Skeletal muscle cell (primary cell): ENCODE measurements at regions not wholly inside any gene's neighbourhood (a gene's known extent, or its start where the extent isn't known, plus 50 kb on each side); places are given as distances from the start of the nearest gene placed in this dataset.
"Not testable (repeated sequence)": the region's sequence is repeated elsewhere in the genome, so short reads cannot be mapped to it uniquely, and the experiment has no call there.

Experiments
- DNase-seq: peaks from one replicate; pipeline ENCODE4 v3.0.0-alpha.2; 2010; ENCODE audit warnings: low read depth
- H3K4me3 ChIP-seq: 2 replicates; pipeline ENCODE4 v1.5.1; 2011; ENCODE audit warnings: low read depth, mild to moderate bottlenecking, control low read depth, low read length, moderate library complexity

DNA sequence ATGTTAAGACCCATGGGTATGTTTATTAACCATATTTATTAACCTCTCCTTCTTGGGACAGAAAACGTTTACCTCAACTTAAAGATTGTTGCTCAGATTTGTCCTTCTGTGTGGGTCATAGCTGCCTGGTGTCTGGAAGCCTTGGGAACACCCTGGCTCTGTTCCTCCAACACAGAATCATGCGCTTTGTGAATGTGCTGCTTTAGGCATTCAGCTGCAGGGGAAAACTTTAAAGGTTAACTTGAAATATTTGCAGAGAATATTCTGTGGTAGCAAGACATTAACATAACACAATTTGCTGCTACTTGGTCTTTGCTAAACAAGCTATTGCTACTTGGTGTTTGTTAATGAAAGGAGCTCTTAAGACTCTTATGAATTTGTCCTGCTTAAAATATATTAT lies 50.5 kb upstream of the THOC3 start:
- DNase-seq, H3K4me3 ChIP-seq: not testable (repeated sequence)

DNA sequence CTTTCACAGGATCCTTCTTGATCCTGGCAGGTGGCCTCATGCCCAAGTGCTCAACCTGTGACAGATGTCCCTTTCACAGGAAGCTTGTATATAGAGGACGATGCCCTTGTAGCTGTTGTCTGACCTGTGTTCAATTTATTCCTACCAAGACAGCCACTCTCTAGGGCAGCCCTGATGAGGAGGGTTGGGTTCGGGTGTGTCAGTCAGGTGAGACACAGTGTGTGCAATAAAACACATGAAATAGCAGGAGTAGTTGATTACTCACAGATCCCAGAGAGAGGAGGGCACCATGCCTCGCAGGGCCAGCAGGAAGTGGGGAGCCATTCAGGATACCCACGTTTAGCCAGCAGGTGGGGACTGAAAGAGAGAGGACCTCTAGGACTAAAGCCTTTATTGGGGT lies 52.7 kb upstream of the THOC3 start:
- DNase-seq, H3K4me3 ChIP-seq: not testable (repeated sequence)

DNA sequence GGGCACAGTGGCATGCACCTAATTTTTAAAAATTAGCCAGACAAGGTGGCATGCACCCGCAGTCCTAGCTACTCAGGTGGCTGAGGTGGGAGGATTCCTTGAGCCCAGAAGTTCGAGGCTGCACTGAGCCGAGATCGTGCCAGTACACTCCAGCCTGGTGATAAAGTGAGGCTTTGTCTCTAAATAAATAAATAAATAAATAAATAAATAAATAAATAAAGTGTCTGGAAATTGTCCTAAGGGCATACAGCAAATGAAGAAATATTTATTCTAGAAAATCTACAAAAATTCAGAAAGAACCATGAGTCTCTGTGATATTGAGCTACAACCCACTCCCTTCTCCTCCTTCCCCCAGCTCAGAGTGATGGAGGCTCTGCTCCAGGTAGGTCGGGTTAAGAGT lies 55.4 kb upstream of the THOC3 start:
- DNase-seq, H3K4me3 ChIP-seq: not testable (repeated sequence)

DNA sequence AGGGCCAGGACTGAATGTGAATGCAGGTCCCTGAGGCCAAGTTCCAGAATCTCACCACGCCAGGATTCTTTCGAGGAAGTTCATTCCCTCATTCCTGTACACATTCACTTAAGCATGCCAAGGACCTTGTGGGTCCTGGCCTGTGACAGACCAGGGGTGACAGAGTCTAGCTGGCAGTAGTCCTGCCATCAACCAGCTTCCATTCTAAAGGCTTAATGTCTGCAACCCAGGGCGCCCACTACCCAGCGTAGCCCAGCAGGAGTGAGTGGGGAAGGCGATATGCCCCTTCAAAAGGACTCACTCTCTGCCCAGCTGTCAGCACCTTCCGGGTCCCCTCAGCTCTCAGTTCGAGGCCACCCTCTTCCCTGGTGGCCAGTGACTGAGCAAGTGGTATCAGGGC lies 61.3 kb upstream of the THOC3 start:
- DNase-seq, H3K4me3 ChIP-seq: not testable (repeated sequence)

DNA sequence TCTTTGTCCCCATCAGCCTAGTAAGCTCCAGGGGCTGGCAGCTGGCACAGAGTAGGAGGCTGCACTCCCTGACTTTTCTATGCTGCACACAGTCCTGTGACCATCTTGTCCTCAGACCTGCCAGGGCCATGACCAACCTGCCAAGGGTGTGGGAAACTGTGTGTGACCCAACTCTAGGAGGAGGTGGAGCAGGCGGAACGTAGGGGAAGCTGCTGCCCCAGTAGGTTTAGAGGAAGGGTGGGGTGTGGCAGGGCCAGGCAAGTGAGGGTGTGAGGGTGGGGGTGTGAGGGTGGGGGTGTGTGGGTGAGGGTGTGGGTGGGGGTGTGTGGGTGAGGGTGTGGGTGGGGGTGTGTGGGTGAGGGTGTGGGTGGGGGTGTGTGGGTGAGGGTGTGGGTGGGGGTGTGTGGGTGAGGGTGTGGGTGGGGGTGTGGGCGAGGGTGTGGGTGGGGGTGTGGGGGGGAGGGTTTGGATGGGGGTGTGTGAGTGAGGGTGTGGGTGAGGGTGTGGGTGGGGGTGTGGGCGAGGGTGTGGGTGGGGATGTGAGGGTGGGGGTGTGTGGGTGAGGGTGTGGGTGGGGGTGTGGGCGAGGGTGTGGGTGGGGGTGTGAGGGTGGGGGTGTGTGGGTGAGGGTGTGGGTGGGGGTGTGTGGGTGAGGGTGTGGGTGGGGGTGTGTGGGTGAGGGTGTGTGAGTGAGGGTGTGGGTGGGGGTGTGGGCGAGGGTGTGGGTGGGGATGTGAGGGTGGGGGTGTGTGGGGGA lies 62.4 kb upstream of the THOC3 start:
- not testable (repeated sequence) for H3K4me3 ChIP-seq, DNase-seq

DNA sequence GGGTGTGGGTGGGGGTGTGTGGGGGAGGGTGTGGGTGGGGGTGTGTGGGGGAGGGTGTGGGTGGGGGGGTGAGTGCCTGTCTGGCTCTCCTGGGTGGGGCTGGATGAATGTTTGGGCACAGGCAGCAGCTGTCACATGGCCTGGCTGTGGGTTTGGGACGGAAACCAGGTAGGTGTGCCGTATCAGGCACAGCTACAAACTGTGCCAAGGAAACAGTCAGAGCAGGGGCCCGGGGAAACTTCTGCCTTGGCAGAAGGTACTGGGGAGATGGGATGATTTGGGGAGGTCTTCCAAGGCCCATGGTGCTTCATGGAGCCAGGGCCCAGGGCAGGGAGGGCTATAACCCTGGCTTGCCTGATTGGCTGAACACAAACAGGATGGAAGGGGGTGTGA lies 63.0 kb upstream of the THOC3 start:
- not testable (repeated sequence) for DNase-seq, H3K4me3 ChIP-seq

DNA sequence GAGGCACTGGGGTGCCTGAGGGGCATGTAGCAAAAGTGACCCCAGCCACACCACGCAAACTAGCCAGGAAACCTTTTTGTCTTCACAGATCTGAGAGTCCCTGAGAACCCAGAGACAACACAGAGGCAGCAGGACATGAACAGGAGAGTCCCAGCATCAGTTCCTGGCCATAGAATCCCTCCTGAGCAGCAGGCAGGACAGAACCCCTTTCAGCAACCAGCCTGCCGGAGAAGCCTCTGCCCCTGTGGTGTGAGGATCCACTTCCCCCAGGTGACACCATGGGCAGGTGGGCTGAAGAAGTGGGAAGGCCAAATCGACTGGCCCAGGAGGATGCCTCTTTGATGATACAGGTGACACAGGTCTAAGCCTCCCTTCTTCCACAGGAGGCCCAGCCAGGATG lies 65.1 kb upstream of the THOC3 start:
- not testable (repeated sequence) for H3K4me3 ChIP-seq, DNase-seq

DNA sequence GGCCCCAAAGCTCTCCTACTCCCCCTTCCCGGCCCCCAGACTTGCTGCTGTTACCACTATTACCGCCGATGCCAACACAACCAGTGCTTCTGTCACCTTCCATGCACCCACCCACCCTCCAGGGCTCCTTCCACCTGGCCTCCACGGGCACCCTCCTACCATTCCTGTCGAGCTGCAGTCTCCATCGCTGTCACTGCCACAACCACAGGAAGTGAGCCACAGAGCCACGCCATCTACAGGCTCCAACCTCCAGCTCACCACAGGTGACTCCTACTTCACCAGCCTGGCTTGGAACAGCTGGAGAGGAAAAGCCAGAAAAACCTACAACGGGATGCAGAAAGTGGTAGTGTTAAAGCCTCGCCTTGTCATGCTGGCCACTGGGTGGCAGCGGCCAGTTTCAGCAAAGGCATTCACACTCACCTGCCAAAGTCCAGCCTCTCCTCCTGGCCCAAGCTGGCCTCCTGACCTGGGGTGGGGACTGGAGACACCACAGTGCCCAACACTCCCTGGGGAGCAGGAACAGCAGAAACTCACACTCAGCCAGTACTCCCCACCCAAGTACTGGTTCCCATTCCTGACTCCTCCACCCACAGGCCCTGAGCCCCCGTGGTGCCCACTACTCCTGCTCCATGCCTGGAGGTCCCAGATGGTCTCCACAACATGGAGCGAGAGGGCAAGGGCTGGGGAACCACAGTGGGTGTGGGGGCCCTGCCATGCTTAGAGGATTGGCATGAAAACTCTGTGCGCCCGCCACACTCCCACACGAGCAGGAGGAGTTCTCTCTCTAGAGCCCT lies 66.5 kb upstream of the THOC3 start:
- H3K4me3 ChIP-seq, DNase-seq: not testable (repeated sequence)

DNA sequence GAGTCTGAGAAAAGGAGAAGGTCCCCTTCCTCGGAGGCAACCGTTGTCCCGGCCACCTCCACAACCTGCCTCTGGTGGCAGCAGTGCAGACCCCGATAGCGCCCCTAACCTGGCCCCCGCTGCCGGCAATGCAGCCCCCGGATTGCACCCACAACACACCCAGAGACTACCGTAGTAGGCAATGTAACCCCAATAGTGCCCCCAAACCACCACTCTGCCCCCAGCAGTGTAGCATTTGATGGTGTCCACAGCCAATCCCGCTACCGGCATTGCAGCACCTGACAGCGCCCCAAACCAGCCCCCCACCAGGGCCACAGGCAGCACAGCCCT lies 67.1 kb upstream of the THOC3 start:
- not testable (repeated sequence) for H3K4me3 ChIP-seq, DNase-seq

DNA sequence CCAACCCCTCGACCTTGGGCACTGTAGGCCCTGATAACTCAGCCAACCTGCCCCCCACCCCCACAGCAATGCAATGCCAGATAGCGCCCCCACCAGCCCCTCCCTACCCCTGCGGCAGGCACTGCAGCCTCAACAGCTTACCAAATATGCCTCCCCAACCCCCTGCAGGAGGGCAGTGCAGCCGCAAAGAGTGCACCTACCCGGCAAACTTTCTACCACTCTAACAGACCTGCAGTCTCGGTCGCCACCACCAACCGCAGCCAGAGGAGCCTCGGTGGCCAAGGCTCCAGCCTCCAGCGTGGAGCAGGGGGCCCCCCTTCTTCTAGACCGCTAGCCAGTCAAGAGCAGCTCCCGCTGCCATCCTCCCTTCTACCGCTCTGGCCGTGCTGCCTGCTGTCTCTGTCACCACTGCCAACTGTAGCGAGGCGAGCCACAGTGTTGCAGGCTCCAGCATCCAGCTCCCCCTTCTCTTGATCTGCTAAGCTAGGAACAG lies 67.7 kb upstream of the THOC3 start:
- DNase-seq, H3K4me3 ChIP-seq: not testable (repeated sequence)

DNA sequence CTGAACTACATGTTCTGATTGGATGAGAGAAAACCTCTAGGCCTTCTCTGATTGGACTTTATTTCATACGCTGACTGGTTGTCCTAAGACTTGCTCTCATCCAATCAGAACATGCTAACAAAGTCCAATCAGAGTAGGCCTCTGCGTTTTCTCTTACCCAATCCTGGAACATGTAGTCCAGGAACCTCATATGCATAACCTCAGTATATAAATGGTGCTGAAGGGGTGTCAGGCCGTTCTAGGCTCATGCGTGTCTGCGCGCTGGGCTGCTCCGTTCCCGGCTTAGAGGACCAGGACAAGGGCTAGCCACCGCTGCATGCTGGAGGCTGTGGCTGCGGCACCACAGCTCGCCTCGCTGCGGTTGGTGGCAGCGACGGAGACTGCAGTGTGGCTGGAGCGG lies 68.3 kb upstream of the THOC3 start:
- H3K4me3 ChIP-seq, DNase-seq: not testable (repeated sequence)

DNA sequence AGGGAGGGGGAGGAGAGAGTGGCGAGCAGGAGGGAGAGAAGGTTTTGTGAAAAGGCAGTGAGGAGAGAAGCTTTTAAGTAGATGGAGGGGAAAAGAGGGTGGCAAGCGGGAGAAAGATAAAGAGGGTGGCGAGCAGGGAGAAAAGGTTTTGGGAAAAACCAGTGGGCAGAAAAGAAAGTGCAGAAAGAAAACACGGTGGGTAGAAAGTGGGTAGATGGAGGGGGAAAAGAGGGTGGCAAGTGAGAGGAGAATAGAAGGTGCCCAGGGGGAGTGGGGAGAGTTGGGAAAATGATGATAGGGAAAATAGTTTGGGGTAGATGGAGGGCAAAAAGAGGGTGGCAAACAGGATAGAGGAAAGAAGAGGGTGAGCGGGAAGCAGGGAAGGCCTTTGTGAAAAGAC lies 69.1 kb upstream of the THOC3 start:
- H3K4me3 ChIP-seq, DNase-seq: not testable (repeated sequence)

DNA sequence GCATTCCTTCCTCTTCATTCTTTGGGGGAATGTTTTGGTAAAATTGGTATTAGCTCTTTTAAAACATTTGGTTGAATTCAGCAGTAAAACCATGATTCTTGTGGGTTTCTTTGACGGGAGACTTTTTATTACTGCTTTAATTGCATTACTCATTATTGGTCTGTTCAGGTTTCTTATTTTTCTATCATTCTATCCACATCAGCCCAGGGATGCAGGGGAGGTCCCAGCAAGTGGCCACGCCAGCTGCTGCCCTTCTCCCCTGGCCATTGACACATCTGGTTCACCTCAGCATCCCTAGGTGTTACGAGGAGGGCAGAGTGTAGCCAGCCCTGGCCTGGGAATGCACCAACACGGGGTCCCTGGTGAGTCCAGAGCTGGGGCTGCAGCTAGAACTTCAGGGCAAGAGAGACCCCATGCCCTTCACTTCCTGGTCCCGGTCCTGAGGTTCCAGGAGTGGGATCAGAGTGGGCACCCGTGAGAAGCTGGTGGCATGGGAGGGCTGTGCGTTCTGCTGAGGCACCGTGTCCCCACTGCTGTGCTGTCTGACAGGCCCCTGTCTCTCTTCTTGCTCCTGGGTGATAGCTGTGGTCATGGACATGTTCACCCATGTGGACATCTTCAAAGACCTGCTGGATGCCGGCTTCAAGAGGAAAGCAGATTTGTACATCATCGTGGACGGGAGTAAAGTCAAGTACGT lies 72.1 kb upstream of the THOC3 start:
- H3K4me3 ChIP-seq, DNase-seq: not testable (repeated sequence)

DNA sequence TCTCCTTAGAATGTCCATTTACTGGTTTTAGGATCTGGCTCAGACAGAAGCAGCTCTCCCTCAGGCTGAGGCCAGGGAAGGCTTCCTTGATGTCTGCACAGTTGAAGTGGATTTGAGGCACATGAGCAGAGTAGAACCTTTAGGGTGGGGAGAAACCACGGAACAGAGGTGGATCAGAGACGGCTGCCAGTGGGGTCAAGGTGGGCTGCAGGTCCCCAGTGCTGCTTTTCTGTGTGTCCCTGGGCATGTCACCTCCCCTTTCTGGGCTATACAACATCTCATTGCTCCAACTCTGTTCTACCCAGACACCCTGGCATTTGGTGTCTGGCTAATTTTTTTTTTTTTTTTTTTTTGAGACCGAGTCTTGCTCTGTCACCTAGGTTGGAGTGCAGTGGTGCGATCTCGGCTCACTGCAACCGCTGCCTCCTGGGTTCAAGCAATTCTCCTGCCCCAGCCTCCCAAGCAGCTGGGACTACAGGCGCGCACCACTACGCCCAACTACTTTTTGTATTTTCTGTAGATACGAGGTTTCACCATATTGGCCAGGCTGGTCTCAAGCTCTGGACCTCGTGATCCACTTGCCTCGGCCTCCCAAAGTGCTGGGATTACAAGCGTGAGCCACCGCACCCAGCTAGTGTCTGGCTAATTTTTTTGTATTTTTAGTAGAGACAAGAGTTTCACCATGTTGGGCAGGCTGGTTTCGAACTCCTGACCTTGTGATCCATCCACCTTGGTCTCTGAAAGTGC lies 73.3 kb upstream of the THOC3 start:
- not testable (repeated sequence) for H3K4me3 ChIP-seq, DNase-seq

DNA sequence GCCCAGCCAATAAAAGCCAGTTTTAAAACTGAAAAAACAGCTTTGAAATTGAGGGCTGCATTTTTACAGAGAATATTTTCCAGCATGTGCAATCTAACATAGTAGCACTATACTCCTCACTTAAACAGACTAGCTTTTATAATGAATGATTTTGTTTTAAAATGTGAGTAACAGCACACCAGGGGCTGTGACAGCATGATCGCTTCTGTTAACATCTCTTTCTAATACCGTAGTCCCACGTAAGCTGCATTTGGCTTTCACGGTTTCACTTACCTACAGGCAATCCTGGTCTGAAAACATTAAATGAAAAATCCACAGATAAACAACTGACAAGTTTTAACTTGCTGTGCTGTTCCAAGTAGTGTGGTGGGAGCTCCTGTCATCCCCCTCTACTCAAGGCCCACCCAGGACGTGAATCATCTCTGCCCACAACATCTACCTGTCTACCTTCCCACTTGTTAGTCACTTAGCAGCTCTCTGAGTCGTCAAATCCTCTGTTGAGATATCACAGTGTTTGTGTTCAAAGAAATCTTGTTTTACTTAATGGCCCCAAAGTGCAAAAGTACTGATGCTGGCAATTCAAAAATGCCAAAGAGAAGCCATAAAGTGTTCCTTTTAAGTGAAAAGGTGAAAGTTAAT lies 74.0 kb upstream of the THOC3 start:
- not testable (repeated sequence) for DNase-seq, H3K4me3 ChIP-seq

DNA sequence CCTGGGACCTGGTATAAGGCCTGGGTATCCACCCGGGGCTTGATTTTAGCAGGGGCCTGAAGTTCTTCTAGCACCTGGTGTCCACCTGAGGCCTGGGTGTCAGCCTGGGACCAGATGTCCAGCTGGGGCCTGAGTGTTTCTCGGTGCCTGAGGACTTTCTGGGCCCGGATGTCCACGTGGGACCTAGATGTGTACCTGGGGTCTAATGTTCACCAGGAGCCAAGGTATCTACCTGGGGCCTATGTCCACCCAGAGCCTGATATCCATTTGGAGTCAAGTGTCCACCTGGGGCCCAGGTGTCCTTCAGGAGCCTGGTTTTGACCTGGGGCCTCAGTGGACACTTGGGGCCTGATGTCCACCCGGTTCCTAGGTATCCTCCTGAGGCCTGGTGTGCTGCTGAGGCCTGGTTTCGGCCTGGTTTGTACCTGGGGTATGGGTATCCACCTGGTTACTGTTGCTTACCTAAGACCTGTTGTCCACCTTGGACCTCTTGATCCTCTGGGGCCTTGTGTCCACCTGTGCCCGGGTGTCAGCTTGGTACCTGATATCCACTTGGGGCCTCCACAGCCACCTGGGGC lies 75.2 kb upstream of the THOC3 start:
- DNase-seq, H3K4me3 ChIP-seq: not testable (repeated sequence)

DNA sequence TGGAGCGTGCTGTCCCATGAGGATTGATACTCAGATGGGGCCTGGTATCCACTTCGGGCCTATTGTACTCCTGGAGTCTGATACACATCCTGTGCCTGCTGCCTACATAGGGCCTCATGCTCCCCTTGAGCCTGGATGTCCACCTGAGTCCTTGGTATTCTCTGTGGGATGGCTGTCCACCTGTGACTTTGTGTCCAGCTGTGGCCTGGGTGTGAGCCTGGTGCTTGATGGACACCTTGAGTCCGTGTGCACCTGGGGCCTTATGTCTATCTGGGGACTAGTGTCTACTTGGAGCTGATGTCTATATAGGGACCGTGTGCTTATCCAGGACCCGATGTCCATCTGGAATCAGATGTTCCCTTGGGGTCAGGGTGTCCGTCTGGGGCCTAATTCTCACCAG lies 75.9 kb upstream of the THOC3 start:
- DNase-seq, H3K4me3 ChIP-seq: not testable (repeated sequence)

DNA sequence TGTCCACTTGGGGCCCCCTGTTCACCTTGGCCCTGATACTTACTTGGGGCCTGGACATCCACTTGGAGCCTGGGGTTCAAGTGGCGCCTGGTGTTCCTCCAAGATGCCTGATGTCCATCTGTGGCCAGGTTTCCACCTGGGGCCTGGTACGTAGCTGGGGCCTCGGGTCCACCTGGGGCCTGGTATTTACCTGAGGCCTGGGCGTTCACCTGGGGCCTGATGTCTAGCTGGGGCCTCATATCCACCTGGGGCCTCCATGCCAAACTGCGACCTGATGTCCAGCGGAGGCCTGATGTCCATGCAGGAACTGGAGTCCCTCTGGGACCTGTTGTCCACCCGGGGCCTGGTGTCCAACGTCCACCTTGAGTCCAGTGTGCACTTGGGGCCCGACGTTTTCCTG lies 76.3 kb upstream of the THOC3 start:
- not testable (repeated sequence) for DNase-seq, H3K4me3 ChIP-seq

DNA sequence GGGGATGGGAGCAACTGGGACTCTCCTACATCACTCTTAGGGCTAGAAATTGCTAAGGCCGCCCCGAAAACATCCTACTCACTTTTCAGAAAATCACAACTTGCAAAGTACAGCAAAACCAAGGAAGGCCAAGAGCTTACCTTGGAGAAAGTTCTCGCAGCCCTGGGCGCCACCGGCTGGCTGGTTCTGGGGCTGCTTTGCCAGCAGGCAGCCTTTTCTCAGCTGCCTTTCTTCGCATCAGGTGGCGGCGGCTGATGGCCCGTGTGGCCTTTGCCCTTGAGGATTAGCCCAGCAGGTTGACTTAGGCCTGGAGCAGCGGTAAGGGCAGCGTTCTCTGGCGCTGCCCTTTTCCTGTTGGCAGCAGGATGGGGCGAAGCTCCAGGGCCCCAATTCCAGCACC lies 77.3 kb upstream of the THOC3 start:
- DNase-seq, H3K4me3 ChIP-seq: not testable (repeated sequence)
